IMR-90 (cell line): ENCODE measurements at regions not wholly inside any gene's neighbourhood (a gene's known extent, or its start where the extent isn't known, plus 50 kb on each side); places are given as distances from the start of the nearest gene placed in this dataset.

Experiments
- ATAC-seq: fragments of 200-7000 bp; cut with Tn5 transposase; 2 replicates; pipeline ENCODE4 v1.9.1; 2020; ENCODE audit warnings: low read depth, mild to moderate bottlenecking, moderate library complexity
- BruUV-seq: library from RNA; stranded (reverse); fragments of 400-500 nt; replicated peaks from 2 replicates; lab custom pipeline; 2021; lab: Mats Ljungman, UMichigan
- CTCF ChIA-PET: fragments of 300-600 bp; formaldehyde crosslinking; extraction: SDS; loops from one replicate; lab custom pipeline; 2021; ENCODE audit warnings: antibody characterized with exemption; lab: Yijun Ruan, JAX
- POLR2A ChIA-PET: fragments of 300-600 bp; sonication (Branson Sonifier 250); formaldehyde crosslinking; loops from one replicate; lab custom pipeline; 2022; ENCODE audit warnings: antibody characterized with exemption; ENCODE audit not compliant: unreplicated experiment; lab: Charles Lee
- DNase-seq: peaks from one replicate; pipeline ENCODE4 v3.0.0; 2013
- H2AFZ ChIP-seq: replicated peaks from 2 replicates; pipeline ENCODE3; 2013; ENCODE audit warnings: low read length, mild to moderate bottlenecking; ENCODE audit not compliant: poor library complexity
- H2AK5ac ChIP-seq: 2 replicates; pipeline ENCODE4 v1.6.1; 2013; ENCODE audit warnings: low read depth, low read length, inconsistent platforms
- H2AK9ac ChIP-seq: replicated peaks from 2 replicates; pipeline ENCODE3; 2013; ENCODE audit warnings: mild to moderate bottlenecking, low read depth, low read length, moderate library complexity; ENCODE audit not compliant: poor library complexity
- H2BK120ac ChIP-seq: 2 replicates; pipeline ENCODE4 v1.6.1; 2013; ENCODE audit warnings: low read depth, low read length, inconsistent platforms
- H2BK15ac ChIP-seq: 3 replicates; pipeline ENCODE4 v1.6.1; 2013; ENCODE audit warnings: low read depth, low read length, inconsistent platforms
- H2BK20ac ChIP-seq: 2 replicates; pipeline ENCODE4 v1.6.1; 2013; ENCODE audit warnings: low read depth, mild to moderate bottlenecking, inconsistent platforms, low read length, moderate library complexity
- H2BK5ac ChIP-seq: 2 replicates; pipeline ENCODE4 v1.6.1; 2013; ENCODE audit warnings: mild to moderate bottlenecking, low read depth, low read length, inconsistent platforms; ENCODE audit not compliant: poor library complexity, severe bottlenecking
- H3K14ac ChIP-seq: replicated peaks from 2 replicates; pipeline ENCODE4 v1.6.1; 2013; ENCODE audit warnings: low read depth, low read length, inconsistent platforms
- H3K18ac ChIP-seq: 2 replicates; pipeline ENCODE4 v1.6.1; 2013; ENCODE audit warnings: low read depth, low read length, control low read depth
- H3K23ac ChIP-seq: 2 replicates; pipeline ENCODE4 v1.6.1; 2013; ENCODE audit warnings: low read depth, low read length, inconsistent platforms
- H3K27ac ChIP-seq: 2 replicates; pipeline ENCODE4 v1.5.1; 2013; ENCODE audit warnings: mild to moderate bottlenecking, control low read depth, low read length; ENCODE audit not compliant: insufficient read depth
- H3K27me3 ChIP-seq: 2 replicates; pipeline ENCODE4 v1.6.1; 2013; ENCODE audit warnings: low read length; ENCODE audit not compliant: control insufficient read depth, insufficient read depth
- H3K36me3 ChIP-seq: 2 replicates; pipeline ENCODE4 v1.6.1; 2013; ENCODE audit warnings: low read length, mixed read lengths; ENCODE audit not compliant: control insufficient read depth, insufficient read depth
- H3K4ac ChIP-seq: 2 replicates; pipeline ENCODE4 v1.6.1; 2013; ENCODE audit warnings: low read depth, low read length, inconsistent platforms
- H3K4me1 ChIP-seq: 2 replicates; pipeline ENCODE4 v1.6.1; 2013; ENCODE audit warnings: low read length, mixed read lengths; ENCODE audit not compliant: control insufficient read depth, insufficient read depth
- H3K4me2 ChIP-seq: 2 replicates; pipeline ENCODE4 v1.6.1; 2013; ENCODE audit warnings: low read depth, mild to moderate bottlenecking, control low read depth, low read length, moderate library complexity
- H3K4me3 ChIP-seq: 2 replicates; pipeline ENCODE4 v1.5.1; 2013; ENCODE audit warnings: low read depth, mild to moderate bottlenecking, control low read depth, low read length, moderate library complexity; ENCODE audit not compliant: insufficient read depth
- H3K56ac ChIP-seq: 2 replicates; pipeline ENCODE4 v1.6.1; 2013; ENCODE audit warnings: low read length, inconsistent platforms; ENCODE audit not compliant: insufficient read depth; ENCODE audit errors: extremely low read depth
- H3K79me1 ChIP-seq, 2 experiments: 2 replicates each; pipeline ENCODE4 v1.6.1; 2013; ENCODE audit warnings: low read length in 2 of 2, inconsistent platforms in 1 of 2, low read depth in 1 of 2
- H3K9ac ChIP-seq: 2 replicates; pipeline ENCODE4 v1.6.1; 2013; ENCODE audit warnings: low read depth, low read length, control low read depth
- H3K9me1 ChIP-seq: 2 replicates; pipeline ENCODE4 v1.6.1; 2013; ENCODE audit warnings: low read length, inconsistent platforms; ENCODE audit not compliant: insufficient read depth
- H3K9me3 ChIP-seq: 2 replicates; pipeline ENCODE4 v1.6.1; 2013; ENCODE audit warnings: low read length; ENCODE audit not compliant: control insufficient read depth, insufficient read depth
- H4K20me1 ChIP-seq: 2 replicates; pipeline ENCODE4 v1.6.1; 2013; ENCODE audit warnings: low read length, inconsistent platforms; ENCODE audit not compliant: insufficient read depth
- H4K5ac ChIP-seq: 2 replicates; pipeline ENCODE4 v1.6.1; 2013; ENCODE audit warnings: mild to moderate bottlenecking, low read depth, low read length, control low read depth
- H4K8ac ChIP-seq, 2 experiments: 2 replicates each; pipeline ENCODE4 v1.6.1; 2013; ENCODE audit warnings: low read depth in 2 of 2, low read length in 2 of 2, control low read depth in 1 of 2, inconsistent platforms in 1 of 2
- H4K91ac ChIP-seq: 2 replicates; pipeline ENCODE4 v1.6.1; 2013; ENCODE audit warnings: low read depth, low read length, inconsistent platforms; ENCODE audit not compliant: insufficient read depth
- WGBS, 2 experiments: methylation state at CpG; one replicate each; pipeline versions ENCODE4 v1.1.5 to v1.1.7; 2013; ENCODE audit warnings: missing lambda C conversion rate in 2 of 2; ENCODE audit not compliant: insufficient read length in 1 of 2; ENCODE audit errors: extremely low coverage in 2 of 2; 5-methylcytosine and 5-hydroxymethylcytosine counted together
- dilution Hi-C: fragments of 300-500 bp; cut with HindIII; formaldehyde crosslinking; loops from one replicate; pipeline ENCODE4 v1.14.3; 2018; ENCODE audit warnings: low sequenced_read_pairs; ENCODE audit not compliant: unreplicated experiment
- in situ Hi-C: fragments of 300-500 bp; cut with MboI; formaldehyde crosslinking; loops from 3 replicates; pipeline ENCODE4 v1.14.3; 2019; ENCODE audit warnings: low sequenced_read_pairs, inconsistent platforms, mixed read lengths
- intact Hi-C: fragments of 100-400 bp; cut with micrococcal nuclease; formaldehyde crosslinking; loops from 2 replicates; pipeline ENCODE4 v1.10.0; 2022
- TF ChIP-seq, protein P1 (sequence below): fragments of 150-350 bp; IDR thresholded peaks from 2 replicates; pipeline ENCODE4 v1.6.1; 2017; ENCODE audit warnings: mild to moderate bottlenecking, antibody characterized with exemption, low read length, low read depth

DNA sequence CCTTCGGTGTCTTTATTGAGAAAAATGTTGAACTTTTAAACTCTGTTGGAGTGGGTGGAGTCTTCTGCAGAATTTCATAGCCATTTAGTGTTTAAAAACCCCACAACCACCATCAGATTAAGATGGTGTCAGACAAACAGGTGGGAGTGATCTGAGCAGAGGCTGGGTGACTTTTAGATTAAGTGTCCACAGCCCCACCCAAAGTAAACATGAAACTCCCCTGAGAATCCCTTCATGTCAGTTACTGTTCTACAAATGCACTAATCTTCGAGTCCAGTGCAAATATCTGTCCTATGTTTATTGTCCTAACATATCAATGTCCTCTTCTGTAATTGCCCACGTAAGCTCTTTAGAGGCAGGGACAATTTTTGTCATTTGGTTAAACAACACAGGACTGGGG lies 175.6 kb upstream of the RBPJ start:
- ChIA-PET CTCF (no interaction called here), POLR2A (interaction anchor here (0.7 kb wide), 1 partner anchor 439 kb away, joined by 11 read pairs; the partner anchor contains the start of gene TBC1D19)
- intact Hi-C loops: no loop called here
- no peaks in the 10 kb centered on the region for H3K27me3 ChIP-seq
- H4K20me1 ChIP-seq: no peaks in the 10 kb centered on the region
- H3K4me1 ChIP-seq: peaks cover 20% of the 10 kb centered on the region
- no peak overlapping the region for H2BK120ac ChIP-seq
- H3K4me3 ChIP-seq: no peak overlapping the region
- no peak overlapping the region for H3K14ac ChIP-seq
- no peak overlapping the region for H2BK15ac ChIP-seq
- H3K9ac ChIP-seq: no peak overlapping the region
- TF ChIP-seq, protein P1, sequence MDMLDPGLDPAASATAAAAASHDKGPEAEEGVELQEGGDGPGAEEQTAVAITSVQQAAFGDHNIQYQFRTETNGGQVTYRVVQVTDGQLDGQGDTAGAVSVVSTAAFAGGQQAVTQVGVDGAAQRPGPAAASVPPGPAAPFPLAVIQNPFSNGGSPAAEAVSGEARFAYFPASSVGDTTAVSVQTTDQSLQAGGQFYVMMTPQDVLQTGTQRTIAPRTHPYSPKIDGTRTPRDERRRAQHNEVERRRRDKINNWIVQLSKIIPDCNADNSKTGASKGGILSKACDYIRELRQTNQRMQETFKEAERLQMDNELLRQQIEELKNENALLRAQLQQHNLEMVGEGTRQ: no peak
- no peak overlapping the region for H2AFZ ChIP-seq
- in situ Hi-C loops: no loop called here
- H3K9me1 ChIP-seq: peaks cover 13% of the 10 kb centered on the region
- H4K8ac ChIP-seq: no peak overlapping the region
- no peak overlapping the region for H3K4ac ChIP-seq
- no peak overlapping the region for H3K27ac ChIP-seq
- H2BK5ac ChIP-seq: no peak overlapping the region
- H2BK20ac ChIP-seq: no peak overlapping the region
- no peak overlapping the region for H4K91ac ChIP-seq
- H3K23ac ChIP-seq: no peak overlapping the region
- dilution Hi-C loops: no loop called here
- no peak for ATAC-seq
- no CpG with 5 or more reads among the region's 3 CpGs for WGBS, 2 experiments
- no peak overlapping the region for H2AK9ac ChIP-seq
- DNase-seq: no peak
- H2AK5ac ChIP-seq: no peak overlapping the region
- no peak overlapping the region for H3K4me2 ChIP-seq
- H3K36me3 ChIP-seq: no peaks in the 10 kb centered on the region
- H3K9me3 ChIP-seq: no peaks in the 10 kb centered on the region; the same call in 1 of the 2 replicates
- BruUV-seq: no TSS peak
- H3K18ac ChIP-seq: no peak overlapping the region
- H3K56ac ChIP-seq: no peak overlapping the region
- no peaks in the 10 kb centered on the region for H3K79me1 ChIP-seq
- no peak overlapping the region for H4K5ac ChIP-seq
